GM12878 (cell line): ENCODE measurements at regions not wholly inside any gene's neighbourhood (a gene's known extent, or its start where the extent isn't known, plus 50 kb on each side); places are given as distances from the start of the nearest gene placed in this dataset.

Source experiments
- ATAC-seq: fragments of 200-7000 bp; cut with Tn5 transposase; 3 replicates; pipeline ENCODE4 v1.9.1; 2020; ENCODE audit warnings: mild to moderate bottlenecking, moderate library complexity
- BruUV-seq: library from RNA; stranded (reverse); fragments of 400-500 nt; replicated peaks from 2 replicates; lab custom pipeline; 2021; lab: Mats Ljungman, UMichigan
- CTCF ChIA-PET: fragments of 300-600 bp; sonication (Branson Sonifier 250); formaldehyde crosslinking; extraction: SDS; loops from one replicate; lab custom pipeline; 2021; ENCODE audit warnings: inconsistent platforms; lab: Yijun Ruan, JAX
- POLR2A ChIA-PET: fragments of 350-600 bp; formaldehyde crosslinking; extraction: SDS; loops from one replicate; lab custom pipeline; 2021; ENCODE audit warnings: inconsistent platforms; lab: Charles Lee
- RAD21 ChIA-PET: fragments of 300-600 bp; sonication (Branson Sonifier 250); formaldehyde crosslinking; loops from one replicate; lab custom pipeline; 2023; ENCODE audit warnings: antibody characterized with exemption; ENCODE audit not compliant: unreplicated experiment; lab: Charles Lee
- SMC1A ChIA-PET: fragments of 300-600 bp; sonication (Branson Sonifier 250); formaldehyde crosslinking; loops from one replicate; lab custom pipeline; 2023; ENCODE audit not compliant: unreplicated experiment, uncharacterized antibody; lab: Charles Lee
- DNase-seq: peaks from one replicate; pipeline ENCODE4 v3.0.0-alpha.2; 2011; ENCODE audit warnings: low read depth, low spot score
- FAIRE-seq: peaks from 3 replicates; lab custom pipeline; 2011; peaks lifted over from hg19 to GRCh38; lab: Jason Lieb, UNC
- H2AFZ ChIP-seq: 2 replicates; pipeline ENCODE4 v1.6.0; 2011; ENCODE audit warnings: low read depth, low read length, control low read depth; ENCODE audit not compliant: control insufficient read depth
- H3K27ac ChIP-seq: 2 replicates; pipeline ENCODE4 v1.5.1; 2011; ENCODE audit warnings: control low read depth; ENCODE audit not compliant: control insufficient read depth, insufficient read depth
- H3K27me3 ChIP-seq, 2 experiments: replicated peaks in 1 of 2; 2 replicates each; pipeline versions ENCODE4 v1.6.0 to v1.6.1; 2011; ENCODE audit warnings: low read length in 1 of 2; ENCODE audit not compliant: control insufficient read depth in 2 of 2, insufficient read depth in 2 of 2
- H3K36me3 ChIP-seq, 2 experiments: 2 replicates each; pipeline ENCODE4 v1.5.1; 2011; ENCODE audit warnings: low read length in 1 of 2; ENCODE audit not compliant: control insufficient read depth in 2 of 2, insufficient read depth in 2 of 2
- H3K4me1 ChIP-seq: 2 replicates; pipeline ENCODE4 v1.6.1; 2011; ENCODE audit warnings: mild to moderate bottlenecking, low read length, moderate library complexity, mixed read lengths; ENCODE audit not compliant: control insufficient read depth, insufficient read depth
- H3K4me2 ChIP-seq: 2 replicates; pipeline ENCODE4 v1.6.0; 2011; ENCODE audit warnings: control low read depth; ENCODE audit not compliant: control insufficient read depth, insufficient read depth
- H3K4me3 ChIP-seq: fragments of 200-600 bp; sonication (generic); 2 replicates; pipeline ENCODE4 v1.5.1; 2016
- H3K79me2 ChIP-seq: 2 replicates; pipeline ENCODE4 v1.6.0; 2011; ENCODE audit warnings: low read length; ENCODE audit not compliant: control insufficient read depth, insufficient read depth
- H3K9ac ChIP-seq: 2 replicates; pipeline ENCODE4 v1.8.0; 2011; ENCODE audit warnings: low read length, control low read depth, mixed read lengths; ENCODE audit not compliant: control insufficient read depth, insufficient read depth
- H3K9me3 ChIP-seq: replicated peaks from 3 replicates; pipeline ENCODE4 v1.5.1; 2011; ENCODE audit warnings: mild to moderate bottlenecking, low read length; ENCODE audit not compliant: control insufficient read depth, insufficient read depth
- H4K20me1 ChIP-seq: 2 replicates; pipeline ENCODE4 v1.6.0; 2011; ENCODE audit not compliant: control insufficient read depth, insufficient read depth
- MEF2A ChIP-seq: IDR thresholded peaks from 2 replicates; pipeline ENCODE4 v1.6.1; 2011; ENCODE audit warnings: low read depth, mild to moderate bottlenecking, low read length, moderate library complexity; ENCODE audit not compliant: insufficient read depth
- ZZZ3 ChIP-seq: IDR thresholded peaks from 2 replicates; pipeline ENCODE4 v1.6.1; 2011; ENCODE audit warnings: low read depth; ENCODE audit not compliant: control insufficient read depth, insufficient read length
- WGBS: methylation state at CpG from one replicate; pipeline ENCODE4 v1.1.6; 2016; ENCODE audit warnings: low lambda C conversion rate; ENCODE audit not compliant: insufficient replicate concordance, insufficient coverage; ENCODE audit errors: missing lambda C conversion rate; 5-methylcytosine and 5-hydroxymethylcytosine counted together
- in situ Hi-C: fragments of 300-500 bp; cut with MboI; formaldehyde crosslinking; loops from 9 replicates; pipeline ENCODE4 v1.14.3; 2018; ENCODE audit warnings: mixed read lengths
- intact Hi-C: fragments of 100-400 bp; cut with micrococcal nuclease; formaldehyde crosslinking; loops from one replicate; pipeline ENCODE4 v1.14.2; 2022; ENCODE audit not compliant: unreplicated experiment
- TF ChIP-seq, protein P1 (sequence below): fragments of 450-650 bp; IDR thresholded peaks from 2 replicates; pipeline ENCODE4 v1.6.1; 2017; ENCODE audit warnings: mild to moderate bottlenecking, moderate library complexity

DNA sequence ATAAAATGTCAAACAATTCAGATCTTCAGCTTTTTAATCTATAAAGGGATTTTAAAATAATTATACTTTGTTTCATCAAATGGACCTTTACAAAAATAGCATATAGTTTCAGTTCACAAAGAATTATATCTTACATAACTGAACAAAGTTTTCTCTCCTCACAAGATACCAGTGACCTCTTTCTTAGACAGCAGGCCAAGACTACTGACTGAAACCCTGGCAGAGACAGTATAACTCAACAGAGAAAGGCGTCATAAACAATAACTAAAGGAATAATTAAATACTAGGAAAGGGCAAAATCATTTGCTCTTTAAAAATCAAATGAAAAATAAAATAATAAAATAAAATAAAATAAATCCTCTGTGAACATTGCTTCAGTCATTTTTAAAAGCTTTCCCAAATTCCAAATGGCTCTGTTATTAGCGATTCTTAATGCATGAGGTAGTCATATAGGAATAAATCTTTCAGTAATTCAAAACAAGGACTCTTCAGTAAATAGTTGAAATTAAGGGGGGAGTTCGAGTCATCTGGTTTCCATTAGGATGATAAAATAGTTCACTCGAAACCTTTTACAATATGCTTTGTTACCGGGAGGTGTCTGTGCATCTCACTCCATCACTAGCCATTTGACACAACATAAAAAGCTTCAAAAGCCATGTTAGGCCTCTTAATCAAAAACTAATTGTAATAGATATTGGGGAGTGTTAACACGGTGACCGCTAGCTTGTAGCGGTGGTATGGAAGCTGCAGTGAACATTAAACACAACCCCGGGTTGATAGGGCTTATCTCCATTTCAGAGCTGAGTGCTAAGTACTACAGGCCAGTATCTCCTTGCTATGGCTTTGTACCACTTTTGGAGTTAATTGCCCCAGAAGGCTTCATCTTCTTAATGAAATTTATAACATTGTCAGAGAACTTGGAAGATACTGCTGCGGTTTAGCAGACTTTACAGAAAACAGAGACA is 142.9 kb upstream of the NR2F2 start:
- Histone ChIP-seq H3K9ac (no peak overlapping the region), H3K4me3 (no peak overlapping the region), H3K27me3 (no peaks in the 10 kb centered on the region), H3K27ac (no peak overlapping the region), H3K36me3 (no peaks in the 10 kb centered on the region), H3K79me2 (no peaks in the 10 kb centered on the region), H2AFZ (no peak overlapping the region), H4K20me1 (no peaks in the 10 kb centered on the region), H3K9me3 (no peaks in the 10 kb centered on the region), H3K4me2 (no peak overlapping the region), H3K4me1 (no peaks in the 10 kb centered on the region)
- FAIRE-seq: no peak
- intact Hi-C loops (no loop called here), in situ Hi-C loops (no loop called here)
- no TSS peak for BruUV-seq
- DNase-seq: no peak
- ChIA-PET RAD21 (interaction anchor here (0.6 kb wide), 1 partner anchor 808 kb away, joined by 3 read pairs; no protein-coding TSS in a partner anchor), CTCF (no interaction called here), SMC1A (no interaction called here), POLR2A (no interaction called here)
- WGBS: 49% methylated on average over 10 of the region's 10 CpGs
- ATAC-seq: no peak
- TF ChIP-seq, protein P1, sequence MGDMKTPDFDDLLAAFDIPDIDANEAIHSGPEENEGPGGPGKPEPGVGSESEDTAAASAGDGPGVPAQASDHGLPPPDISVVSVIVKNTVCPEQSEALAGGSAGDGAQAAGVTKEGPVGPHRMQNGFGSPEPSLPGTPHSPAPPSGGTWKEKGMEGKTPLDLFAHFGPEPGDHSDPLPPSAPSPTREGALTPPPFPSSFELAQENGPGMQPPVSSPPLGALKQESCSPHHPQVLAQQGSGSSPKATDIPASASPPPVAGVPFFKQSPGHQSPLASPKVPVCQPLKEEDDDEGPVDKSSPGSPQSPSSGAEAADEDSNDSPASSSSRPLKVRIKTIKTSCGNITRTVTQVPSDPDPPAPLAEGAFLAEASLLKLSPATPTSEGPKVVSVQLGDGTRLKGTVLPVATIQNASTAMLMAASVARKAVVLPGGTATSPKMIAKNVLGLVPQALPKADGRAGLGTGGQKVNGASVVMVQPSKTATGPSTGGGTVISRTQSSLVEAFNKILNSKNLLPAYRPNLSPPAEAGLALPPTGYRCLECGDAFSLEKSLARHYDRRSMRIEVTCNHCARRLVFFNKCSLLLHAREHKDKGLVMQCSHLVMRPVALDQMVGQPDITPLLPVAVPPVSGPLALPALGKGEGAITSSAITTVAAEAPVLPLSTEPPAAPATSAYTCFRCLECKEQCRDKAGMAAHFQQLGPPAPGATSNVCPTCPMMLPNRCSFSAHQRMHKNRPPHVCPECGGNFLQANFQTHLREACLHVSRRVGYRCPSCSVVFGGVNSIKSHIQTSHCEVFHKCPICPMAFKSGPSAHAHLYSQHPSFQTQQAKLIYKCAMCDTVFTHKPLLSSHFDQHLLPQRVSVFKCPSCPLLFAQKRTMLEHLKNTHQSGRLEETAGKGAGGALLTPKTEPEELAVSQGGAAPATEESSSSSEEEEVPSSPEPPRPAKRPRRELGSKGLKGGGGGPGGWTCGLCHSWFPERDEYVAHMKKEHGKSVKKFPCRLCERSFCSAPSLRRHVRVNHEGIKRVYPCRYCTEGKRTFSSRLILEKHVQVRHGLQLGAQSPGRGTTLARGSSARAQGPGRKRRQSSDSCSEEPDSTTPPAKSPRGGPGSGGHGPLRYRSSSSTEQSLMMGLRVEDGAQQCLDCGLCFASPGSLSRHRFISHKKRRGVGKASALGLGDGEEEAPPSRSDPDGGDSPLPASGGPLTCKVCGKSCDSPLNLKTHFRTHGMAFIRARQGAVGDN: no peak
- TF ChIP-seq MEF2A (no peak), ZZZ3 (no peak)
